ENCODE measurements at regions not wholly inside any gene's neighbourhood (a gene's known extent, or its start where the extent isn't known, plus 50 kb on each side); places are given as distances from the start of the nearest gene placed in this dataset.
"Not testable (repeated sequence)": the region's sequence is repeated elsewhere in the genome, so short reads cannot be mapped to it uniquely, and the experiment has no call there.

- H3K27me3 ChIP-seq (ENCODE audit: control insufficient read depth, insufficient read depth, low read length), result no peaks in the 10 kb centered on the region
Observed at GRCh38 chr10:23657677-23658076, 218.8 kb downstream of the OTUD1 start.

DNA sequence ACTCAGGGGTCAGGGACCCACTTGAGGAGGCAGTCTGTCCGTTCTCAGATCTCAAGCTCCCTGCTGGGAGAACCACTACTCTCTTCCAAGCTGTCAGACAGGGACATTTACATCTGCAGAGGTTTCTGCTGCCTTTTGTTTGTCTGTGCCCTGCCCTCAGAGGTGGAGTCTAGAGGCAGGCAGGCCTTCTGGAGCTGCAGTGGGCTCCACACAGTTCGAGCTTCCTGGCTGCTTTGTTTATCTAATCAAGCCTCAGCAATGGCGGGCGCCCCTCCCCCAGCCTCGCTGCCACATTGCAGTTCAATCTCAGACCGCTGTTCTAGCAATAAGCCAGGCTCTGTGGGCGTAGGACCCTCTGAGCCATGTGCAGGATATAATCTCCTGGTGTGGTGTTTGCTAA lies 233.0 kb downstream of the OTUD1 start:
- H3K9me3 ChIP-seq (ENCODE audit: control insufficient read depth, insufficient read depth, low read depth, low read length); H4K20me1 ChIP-seq (ENCODE audit: control insufficient read depth, extremely low read depth, insufficient read depth, low read length); H3K4me3 ChIP-seq (replicated peaks in 1 of 4; ENCODE audit: control extremely low read depth in 1 of 4, insufficient read depth in 1 of 4, low read depth in 3 of 4, low read length in 4 of 4); H3K27ac ChIP-seq (ENCODE audit: insufficient read depth, low read length); H3K9ac ChIP-seq (ENCODE audit: insufficient read depth, low read length); DNase-seq (ENCODE audit: low read depth in 2 of 2); H3K27me3 ChIP-seq (ENCODE audit: control insufficient read depth, insufficient read depth, low read length); H2AFZ ChIP-seq (ENCODE audit: low read length); H3K4me2 ChIP-seq (ENCODE audit: extremely low read depth, insufficient read depth, low read length); H3K36me3 ChIP-seq (ENCODE audit: control insufficient read depth, insufficient read depth, low read length); H3K79me2 ChIP-seq (ENCODE audit: control insufficient read depth, insufficient read depth, low read length); H3K4me1 ChIP-seq (ENCODE audit: control insufficient read depth, extremely low read depth, insufficient read depth, low read length): not testable (repeated sequence)

More at GRCh38 chr10:23657677-23658076, 218.8 kb downstream of the OTUD1 start:
- TF ChIP-seq EZH2 (IDR thresholded peaks at IDR 0.05; ENCODE audit: low read length, missing control alignments), result no peak
- TF ChIP-seq, protein P1, sequence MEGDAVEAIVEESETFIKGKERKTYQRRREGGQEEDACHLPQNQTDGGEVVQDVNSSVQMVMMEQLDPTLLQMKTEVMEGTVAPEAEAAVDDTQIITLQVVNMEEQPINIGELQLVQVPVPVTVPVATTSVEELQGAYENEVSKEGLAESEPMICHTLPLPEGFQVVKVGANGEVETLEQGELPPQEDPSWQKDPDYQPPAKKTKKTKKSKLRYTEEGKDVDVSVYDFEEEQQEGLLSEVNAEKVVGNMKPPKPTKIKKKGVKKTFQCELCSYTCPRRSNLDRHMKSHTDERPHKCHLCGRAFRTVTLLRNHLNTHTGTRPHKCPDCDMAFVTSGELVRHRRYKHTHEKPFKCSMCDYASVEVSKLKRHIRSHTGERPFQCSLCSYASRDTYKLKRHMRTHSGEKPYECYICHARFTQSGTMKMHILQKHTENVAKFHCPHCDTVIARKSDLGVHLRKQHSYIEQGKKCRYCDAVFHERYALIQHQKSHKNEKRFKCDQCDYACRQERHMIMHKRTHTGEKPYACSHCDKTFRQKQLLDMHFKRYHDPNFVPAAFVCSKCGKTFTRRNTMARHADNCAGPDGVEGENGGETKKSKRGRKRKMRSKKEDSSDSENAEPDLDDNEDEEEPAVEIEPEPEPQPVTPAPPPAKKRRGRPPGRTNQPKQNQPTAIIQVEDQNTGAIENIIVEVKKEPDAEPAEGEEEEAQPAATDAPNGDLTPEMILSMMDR (conservative IDR thresholded peaks at IDR 0.05 in 1 of 2, IDR thresholded peaks at IDR 0.05 in 1 of 2; ENCODE audit: low read depth in 1 of 2, low read length in 2 of 2), result no peak
- H3K4me2 ChIP-seq (ENCODE audit: extremely low read depth, insufficient read depth, low read length), result no peak overlapping the region
- H3K9ac ChIP-seq (ENCODE audit: insufficient read depth, low read length), result no peak overlapping the region
- H3K79me2 ChIP-seq (ENCODE audit: control insufficient read depth, insufficient read depth, low read length), result no peaks in the 10 kb centered on the region
- DNase-seq (ENCODE audit: low read depth in 2 of 2), result no peak
- no peak overlapping the region for H2AFZ ChIP-seq (ENCODE audit: low read length)
- no peaks in the 10 kb centered on the region for H4K20me1 ChIP-seq (ENCODE audit: control insufficient read depth, extremely low read depth, insufficient read depth, low read length)
- no peaks in the 10 kb centered on the region for H3K9me3 ChIP-seq (ENCODE audit: control insufficient read depth, insufficient read depth, low read depth, low read length)
- no peak overlapping the region for H3K4me3 ChIP-seq (replicated peaks in 1 of 4; ENCODE audit: control extremely low read depth in 1 of 4, insufficient read depth in 1 of 4, low read depth in 3 of 4, low read length in 4 of 4)
- no peaks in the 10 kb centered on the region for H3K4me1 ChIP-seq (ENCODE audit: control insufficient read depth, extremely low read depth, insufficient read depth, low read length)
- H3K27ac ChIP-seq (ENCODE audit: insufficient read depth, low read length), result no peak overlapping the region
- H3K36me3 ChIP-seq (ENCODE audit: control insufficient read depth, insufficient read depth, low read length), result no peaks in the 10 kb centered on the region

DNA sequence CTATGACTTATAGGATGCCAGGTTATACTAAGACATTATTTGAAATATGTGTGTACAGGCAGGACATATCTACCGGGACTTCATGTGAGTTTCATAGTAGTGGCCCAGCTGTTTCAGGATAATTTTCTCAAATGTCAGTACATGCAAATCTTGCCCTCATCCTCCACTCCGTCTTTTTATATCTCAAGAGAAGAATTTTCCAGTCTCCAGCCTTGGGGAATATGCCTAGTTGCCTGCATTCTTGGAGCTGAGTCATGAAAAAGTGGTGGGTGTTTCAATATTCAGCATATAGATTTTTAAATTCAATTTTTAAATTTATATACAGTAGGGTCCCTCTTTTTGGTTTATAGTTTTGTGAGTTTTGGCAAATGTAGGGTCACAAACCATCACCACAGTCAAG lies 236.7 kb downstream of the OTUD1 start:
- no peaks in the 10 kb centered on the region for H4K20me1 ChIP-seq (ENCODE audit: control insufficient read depth, extremely low read depth, insufficient read depth, low read length)
- no peaks in the 10 kb centered on the region for H3K4me1 ChIP-seq (ENCODE audit: control insufficient read depth, extremely low read depth, insufficient read depth, low read length)
- H3K4me3 ChIP-seq (replicated peaks in 1 of 4; ENCODE audit: control extremely low read depth in 1 of 4, insufficient read depth in 1 of 4, low read depth in 3 of 4, low read length in 4 of 4), result no peak overlapping the region
- no peak overlapping the region for H3K9ac ChIP-seq (ENCODE audit: insufficient read depth, low read length)
- TF ChIP-seq, protein P1 (conservative IDR thresholded peaks at IDR 0.05 in 1 of 2, IDR thresholded peaks at IDR 0.05 in 1 of 2; ENCODE audit: low read depth in 1 of 2, low read length in 2 of 2), result no peak
- TF ChIP-seq EZH2 (IDR thresholded peaks at IDR 0.05; ENCODE audit: low read length, missing control alignments), result no peak
- no peaks in the 10 kb centered on the region for H3K27me3 ChIP-seq (ENCODE audit: control insufficient read depth, insufficient read depth, low read length)
- no peaks in the 10 kb centered on the region for H3K9me3 ChIP-seq (ENCODE audit: control insufficient read depth, insufficient read depth, low read depth, low read length)
- no peak overlapping the region for H3K4me2 ChIP-seq (ENCODE audit: extremely low read depth, insufficient read depth, low read length)
- H3K27ac ChIP-seq (ENCODE audit: insufficient read depth, low read length), result no peak overlapping the region
- H3K36me3 ChIP-seq (ENCODE audit: control insufficient read depth, insufficient read depth, low read length), result no peaks in the 10 kb centered on the region
- H2AFZ ChIP-seq (ENCODE audit: low read length), result no peak overlapping the region
- no peaks in the 10 kb centered on the region for H3K79me2 ChIP-seq (ENCODE audit: control insufficient read depth, insufficient read depth, low read length)
- no peak for DNase-seq (ENCODE audit: low read depth in 2 of 2)
